ENCODE measurements at regions not wholly inside any gene's neighbourhood (a gene's known extent, or its start where the extent isn't known, plus 50 kb on each side); places are given as distances from the start of the nearest gene placed in this dataset.

DNA sequence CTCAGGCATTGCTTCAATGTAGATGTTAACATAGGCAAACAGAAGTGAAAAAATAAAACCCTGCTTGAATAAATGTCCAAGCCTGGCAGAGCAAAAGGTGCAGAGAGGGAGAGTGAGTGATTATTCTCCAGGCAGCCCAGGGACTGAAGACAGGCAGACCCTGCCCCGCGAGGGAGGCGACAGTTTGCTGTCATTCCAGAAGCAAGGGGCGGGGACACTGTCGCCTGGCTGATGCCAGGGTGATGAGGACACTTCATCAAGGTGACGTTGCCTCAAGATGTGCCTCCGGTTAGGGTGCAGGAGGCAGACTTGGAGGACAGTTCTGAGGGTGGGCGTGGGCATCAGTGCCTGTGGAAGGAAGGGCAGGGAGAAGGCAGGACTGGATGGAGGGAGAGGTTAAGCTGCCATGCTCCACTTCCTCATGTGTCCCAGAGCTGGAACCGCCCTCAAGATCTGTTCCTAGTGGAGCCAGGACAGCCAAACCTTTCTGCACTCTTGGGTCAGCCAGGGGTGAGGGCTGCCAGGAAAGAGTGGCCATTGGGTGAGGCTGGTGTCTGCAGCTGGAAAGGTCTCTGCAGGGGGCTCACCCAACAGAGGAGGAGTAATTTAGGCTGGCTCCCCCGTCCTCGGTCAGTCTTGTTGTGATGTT is 560.5 kb upstream of the MKI67 start:
- no peak for TF ChIP-seq EZH2 (IDR thresholded peaks at IDR 0.05)
- TF ChIP-seq, protein P1, sequence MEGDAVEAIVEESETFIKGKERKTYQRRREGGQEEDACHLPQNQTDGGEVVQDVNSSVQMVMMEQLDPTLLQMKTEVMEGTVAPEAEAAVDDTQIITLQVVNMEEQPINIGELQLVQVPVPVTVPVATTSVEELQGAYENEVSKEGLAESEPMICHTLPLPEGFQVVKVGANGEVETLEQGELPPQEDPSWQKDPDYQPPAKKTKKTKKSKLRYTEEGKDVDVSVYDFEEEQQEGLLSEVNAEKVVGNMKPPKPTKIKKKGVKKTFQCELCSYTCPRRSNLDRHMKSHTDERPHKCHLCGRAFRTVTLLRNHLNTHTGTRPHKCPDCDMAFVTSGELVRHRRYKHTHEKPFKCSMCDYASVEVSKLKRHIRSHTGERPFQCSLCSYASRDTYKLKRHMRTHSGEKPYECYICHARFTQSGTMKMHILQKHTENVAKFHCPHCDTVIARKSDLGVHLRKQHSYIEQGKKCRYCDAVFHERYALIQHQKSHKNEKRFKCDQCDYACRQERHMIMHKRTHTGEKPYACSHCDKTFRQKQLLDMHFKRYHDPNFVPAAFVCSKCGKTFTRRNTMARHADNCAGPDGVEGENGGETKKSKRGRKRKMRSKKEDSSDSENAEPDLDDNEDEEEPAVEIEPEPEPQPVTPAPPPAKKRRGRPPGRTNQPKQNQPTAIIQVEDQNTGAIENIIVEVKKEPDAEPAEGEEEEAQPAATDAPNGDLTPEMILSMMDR (IDR thresholded peaks at IDR 0.05) = no peak
